Cerebellar cortex (tissue), 1 donor: ENCODE measurements at regions not wholly inside any gene's neighbourhood (a gene's known extent, or its start where the extent isn't known, plus 50 kb on each side); places are given as distances from the start of the nearest gene placed in this dataset.

Experiments used
- DNase-seq: peaks from one replicate; pipeline ENCODE4 v3.0.0-alpha.2; 2015; ENCODE audit warnings: low spot score

DNA sequence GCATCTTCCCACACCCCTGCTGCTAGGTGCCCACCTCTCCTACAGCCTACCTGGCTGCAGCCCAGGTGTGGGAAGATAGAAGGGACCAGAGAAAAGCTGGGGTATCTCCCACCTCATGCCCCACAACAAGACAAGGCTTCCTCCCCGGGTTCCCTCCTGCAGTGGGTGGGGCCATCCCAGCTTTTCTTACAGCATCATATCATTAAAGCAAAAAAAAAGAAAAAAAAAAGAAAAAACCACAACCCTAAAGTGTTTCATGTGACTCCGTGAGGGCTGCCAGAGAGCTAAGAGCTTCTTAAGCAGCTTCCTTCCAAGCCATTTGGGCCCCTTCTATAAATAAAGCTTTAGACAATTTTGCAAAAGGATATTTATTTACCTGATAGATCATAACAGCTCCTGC lies 455.4 kb upstream of the TSHZ3 start:
- no peak for DNase-seq

DNA sequence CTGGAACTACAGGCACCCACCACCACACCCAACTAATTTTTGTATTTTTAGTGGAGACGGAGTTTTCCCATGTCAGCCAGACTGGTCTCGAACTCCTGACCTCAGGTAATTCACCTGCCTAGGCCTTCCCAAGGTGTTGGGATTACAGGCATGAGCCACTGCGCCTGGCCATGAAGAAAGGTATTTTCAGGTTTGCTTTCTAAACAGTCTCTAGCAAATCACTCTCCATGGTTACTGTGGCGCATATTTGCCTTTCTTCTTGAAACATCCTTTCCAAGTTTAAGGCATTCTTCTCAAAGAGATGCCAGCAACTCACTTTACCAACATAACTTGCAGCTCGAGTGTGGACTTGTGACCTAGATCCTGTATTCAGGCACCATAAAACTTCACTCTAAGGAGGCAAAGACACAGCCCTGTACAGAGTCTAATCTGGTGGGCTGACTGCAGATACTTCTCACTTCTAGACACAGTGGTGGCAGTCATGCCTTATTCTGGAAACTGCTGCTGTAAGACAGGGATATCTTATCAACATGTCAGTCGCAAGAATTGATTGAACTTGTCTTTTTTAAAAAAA lies 461.4 kb upstream of the TSHZ3 start:
- no peak for DNase-seq

DNA sequence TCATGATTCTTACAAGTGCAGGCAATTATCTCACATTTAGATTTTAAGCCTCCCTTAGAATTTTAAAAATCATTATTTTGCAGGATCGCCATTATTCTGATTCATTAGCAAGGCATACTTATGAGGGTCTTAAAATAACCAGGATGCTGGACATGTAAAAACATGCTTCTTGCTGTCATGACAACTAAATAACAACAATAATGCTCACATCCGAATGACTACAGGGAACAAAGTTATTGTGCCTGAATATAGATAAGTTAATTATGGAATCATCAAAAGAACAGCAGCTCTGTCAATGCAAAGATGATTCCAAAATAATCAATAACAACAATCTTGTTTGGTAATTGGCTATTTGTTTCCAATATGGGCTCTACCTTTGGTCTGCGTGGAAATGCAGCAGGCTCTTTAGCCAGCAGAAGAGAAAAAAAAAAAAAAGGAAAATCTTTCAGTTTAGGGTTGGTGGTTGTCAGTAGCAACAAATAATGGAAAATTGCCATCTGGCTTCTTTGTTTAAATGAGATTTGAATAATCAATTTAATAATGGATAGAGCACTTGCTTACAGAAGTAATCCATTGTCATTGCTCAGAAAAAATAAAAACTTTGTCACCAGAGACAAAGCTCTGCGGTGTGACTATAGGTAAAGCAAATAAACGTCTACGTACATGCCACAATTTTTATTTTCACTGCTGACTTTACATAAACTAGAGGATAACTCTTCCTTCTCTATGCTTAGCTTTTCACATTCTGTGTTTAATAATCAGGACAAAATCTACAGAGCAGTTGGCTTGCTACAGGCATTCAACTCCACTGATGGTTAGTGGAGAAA lies 468.9 kb upstream of the TSHZ3 start:
- no peak for DNase-seq

GRCh38 chr19:31818798-31819105 lies 469.5 kb upstream of the TSHZ3 start:
- DNase-seq, result no peak

DNA sequence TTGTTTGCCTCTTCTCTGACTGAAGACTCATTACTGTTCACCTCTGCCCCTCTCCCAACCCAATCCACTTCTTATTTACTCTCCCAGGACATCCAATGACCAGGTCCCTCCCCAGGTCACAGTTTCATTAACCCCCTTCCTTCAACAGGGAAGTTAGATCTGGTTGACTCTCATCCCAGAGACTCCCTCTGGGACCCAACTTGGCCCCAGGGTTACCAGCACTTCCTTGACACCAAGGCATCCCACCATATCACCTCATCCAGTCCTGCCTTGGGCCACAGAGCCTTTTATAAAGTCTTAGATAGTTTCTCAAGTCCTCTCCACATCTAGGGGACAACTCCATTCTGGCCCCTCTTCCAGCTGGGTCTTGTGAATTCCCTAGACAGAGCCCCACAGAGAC lies 470.6 kb upstream of the TSHZ3 start:
- DNase-seq, result no peak

DNA sequence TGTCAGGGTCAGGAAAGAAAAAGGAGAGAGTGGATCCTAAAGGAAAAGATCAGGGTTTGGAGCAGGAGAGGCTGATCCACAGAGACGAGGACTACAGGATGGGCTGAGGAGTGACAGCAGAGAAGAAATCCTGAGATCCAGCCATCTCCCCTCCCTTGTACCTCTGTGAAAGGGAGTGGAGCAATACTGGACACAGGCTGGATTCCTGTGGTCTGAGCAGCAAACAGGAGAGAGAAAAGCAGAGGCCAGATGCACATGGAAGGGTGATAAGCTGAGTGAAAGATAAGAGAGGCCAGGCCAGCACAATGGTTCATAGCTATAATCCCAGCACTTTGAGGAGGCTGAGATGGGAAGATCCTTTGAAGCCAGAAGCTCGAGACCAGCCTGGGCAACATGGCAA lies 472.1 kb upstream of the TSHZ3 start:
- DNase-seq, result no peak

DNA sequence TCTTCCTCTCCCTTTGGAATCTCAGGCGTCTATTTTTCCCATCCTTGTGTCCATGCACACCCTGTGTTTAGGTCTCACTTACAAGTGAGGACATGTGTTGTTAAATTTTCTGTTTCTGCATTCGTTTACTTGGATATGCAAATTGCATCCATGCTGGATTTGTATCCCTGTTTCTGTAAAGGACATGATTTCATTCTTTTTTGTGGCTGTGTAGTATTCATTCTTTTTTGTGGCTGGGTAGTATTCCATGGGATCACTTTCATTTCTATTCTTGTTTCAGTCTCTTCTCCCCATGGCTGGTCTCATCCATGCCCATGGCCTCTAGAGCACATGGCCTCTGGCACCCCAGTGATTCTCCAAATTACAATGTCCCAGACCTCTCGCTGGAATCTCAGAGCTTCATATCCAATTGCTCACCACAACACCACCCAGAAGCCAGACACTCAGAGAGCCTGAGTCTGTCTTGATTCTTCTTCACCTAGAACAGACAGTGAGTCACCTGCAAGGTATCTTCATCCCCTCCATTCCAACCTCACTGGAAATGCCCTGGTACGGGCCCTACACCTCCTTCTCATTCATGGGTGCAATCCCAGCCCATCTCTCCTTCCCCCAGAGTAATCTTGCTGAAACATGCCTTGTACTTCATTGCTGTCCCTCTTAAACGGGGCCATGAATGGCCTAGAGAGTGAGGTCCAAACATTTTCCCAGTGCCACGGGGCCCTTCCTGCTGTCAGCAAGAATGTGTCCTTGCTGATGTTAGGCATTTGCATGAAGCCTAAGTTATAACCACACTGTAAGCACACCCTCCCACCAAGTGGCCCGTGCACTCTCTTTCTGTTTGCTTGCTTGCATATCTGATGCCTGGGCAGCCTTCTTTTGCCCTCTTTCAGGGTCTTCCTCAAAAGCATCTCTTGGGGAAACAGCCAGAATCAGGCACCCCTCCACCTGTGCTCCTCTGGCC lies 476.2 kb upstream of the TSHZ3 start:
- no peak for DNase-seq

- no peak for DNase-seq
These were observed 477.1 kb upstream of the TSHZ3 start for GRCh38 chr19:31826325-31826724.

DNA sequence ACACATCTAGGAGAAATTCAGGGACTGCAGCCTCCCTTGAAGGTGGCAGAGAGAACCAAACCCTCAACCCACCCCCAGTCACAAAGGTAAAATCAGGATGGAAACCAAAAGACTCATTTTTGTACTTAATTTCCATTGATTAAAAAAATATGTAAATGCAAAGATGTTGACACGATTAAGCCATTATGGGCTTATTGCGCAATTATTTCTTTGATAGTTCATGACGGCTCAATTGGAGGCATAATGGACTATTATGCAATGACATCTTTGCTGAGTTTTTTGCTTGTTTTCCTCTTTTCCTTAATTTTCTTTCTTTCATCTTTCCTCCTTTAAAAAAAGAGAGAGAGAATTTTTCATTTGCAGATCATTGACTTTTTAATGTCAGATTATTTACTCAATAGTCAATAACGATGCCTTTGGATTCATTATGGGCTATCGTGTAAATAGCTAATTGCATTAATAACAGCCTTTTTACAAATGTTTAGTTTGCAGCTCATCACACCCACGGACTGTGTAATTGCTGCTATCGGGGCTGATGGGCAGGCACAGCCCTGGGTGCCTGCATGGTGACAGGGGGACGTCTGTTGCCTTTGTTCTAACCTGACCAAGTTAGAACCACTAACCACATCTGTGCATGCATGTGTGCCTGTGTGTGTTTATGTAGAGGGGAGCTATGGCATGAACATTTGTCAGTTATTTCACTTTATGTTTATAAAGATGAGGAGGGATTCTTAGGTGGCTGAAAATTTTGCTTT lies 482.4 kb upstream of the TSHZ3 start:
- no peak for DNase-seq

- DNase-seq, result no peak
These were observed 482.9 kb upstream of the TSHZ3 start for GRCh38 chr19:31832176-31832548.

GRCh38 chr19:31834070-31834469 lies 484.8 kb upstream of the TSHZ3 start:
- DNase-seq, result no peak

GRCh38 chr19:31838163-31838815 lies 489.1 kb upstream of the TSHZ3 start:
- DNase-seq, result no peak

DNA sequence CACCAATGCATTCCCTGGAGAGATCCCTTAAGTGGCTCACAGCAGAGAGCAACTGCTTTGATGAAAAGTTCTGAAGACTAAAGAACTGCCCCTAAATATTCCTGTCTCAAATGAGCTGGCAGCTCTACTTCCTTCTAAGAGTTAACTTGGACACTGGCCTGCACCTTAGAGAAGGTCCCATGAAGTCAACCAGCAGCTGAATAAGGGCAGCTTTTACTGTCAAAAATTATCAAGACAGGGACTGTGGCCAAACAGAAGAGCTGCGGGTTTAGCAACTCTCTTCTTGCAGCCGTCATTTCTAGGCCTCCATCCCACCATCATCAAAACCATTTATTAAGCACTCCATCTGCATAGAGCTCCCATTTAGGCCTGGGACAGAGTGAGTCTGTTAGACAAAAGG lies 491.1 kb upstream of the TSHZ3 start:
- no peak for DNase-seq

GRCh38 chr19:31841755-31842154 lies 492.5 kb upstream of the TSHZ3 start:
- no peak for DNase-seq

DNA sequence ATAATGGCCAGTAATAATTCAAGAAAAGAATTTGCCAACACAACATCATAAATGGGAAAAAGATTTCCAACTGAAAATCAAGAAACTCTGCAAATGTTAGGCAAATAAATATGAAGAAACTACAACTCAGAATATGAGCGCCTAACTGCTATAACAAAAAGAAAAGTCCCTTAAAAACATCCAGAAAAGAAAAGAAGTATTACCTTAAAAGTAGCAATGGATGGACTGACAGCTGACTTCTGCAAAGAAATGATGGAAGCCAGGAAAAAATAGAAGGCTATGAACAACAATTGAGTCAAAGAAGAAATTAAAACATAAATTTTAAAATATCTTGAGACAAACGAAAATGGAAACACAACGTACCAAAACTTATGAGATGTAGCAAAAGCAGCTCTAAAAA lies 482.3 kb upstream of the ZNF507 start:
- no peak for DNase-seq

DNA sequence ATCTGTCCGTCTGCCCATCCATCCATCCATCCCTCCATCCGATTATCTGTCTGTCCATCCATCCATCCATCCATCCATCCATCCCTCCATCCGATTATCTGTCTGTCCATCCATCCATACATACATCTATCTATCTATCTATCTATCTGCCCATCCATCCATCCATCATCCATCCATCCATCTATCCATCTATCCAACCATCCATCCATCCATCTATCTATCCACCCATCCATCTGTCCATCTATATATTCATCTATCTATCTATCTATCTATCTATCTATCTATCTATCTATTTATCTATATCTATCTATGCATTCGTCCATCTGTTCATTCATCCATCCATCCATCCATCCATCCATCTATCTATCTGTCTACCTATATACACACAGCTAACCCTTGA lies 471.1 kb upstream of the ZNF507 start:
- DNase-seq, result no peak

GRCh38 chr19:31875591-31875990 lies 469.8 kb upstream of the ZNF507 start:
- DNase-seq, result no peak

DNA sequence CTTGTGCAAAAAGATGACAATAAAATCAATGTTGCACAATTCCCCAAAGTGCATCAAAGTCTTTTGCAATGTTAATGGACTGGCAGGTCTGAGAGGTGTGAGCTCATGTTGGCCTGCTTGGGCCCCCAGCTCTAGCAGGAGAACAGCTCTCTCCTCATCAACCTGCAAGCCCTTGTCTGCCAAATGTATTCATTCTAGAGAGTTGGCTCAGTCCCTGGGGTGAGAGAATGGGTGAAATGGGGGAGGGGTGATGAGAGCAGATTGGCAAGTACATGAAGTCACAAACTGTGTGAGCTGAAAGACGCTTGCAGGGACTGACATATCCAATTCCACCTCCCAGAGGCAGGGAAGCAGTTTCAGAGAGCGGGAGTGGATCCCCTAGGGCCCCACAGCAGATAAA lies 465.1 kb upstream of the ZNF507 start:
- no peak for DNase-seq

GRCh38 chr19:31881988-31882387 lies 463.4 kb upstream of the ZNF507 start:
- DNase-seq, result no peak

GRCh38 chr19:31882709-31883108 lies 462.7 kb upstream of the ZNF507 start:
- no peak for DNase-seq

GRCh38 chr19:31883296-31883990 lies 462.0 kb upstream of the ZNF507 start:
- DNase-seq, result no peak
